Parathyroid adenoma (tissue), 2 donors: ENCODE measurements at regions not wholly inside any gene's neighbourhood (a gene's known extent, or its start where the extent isn't known, plus 50 kb on each side); places are given as distances from the start of the nearest gene placed in this dataset.

Experiments used
- H2AFZ ChIP-seq: fragments of 300-600 bp; sonication (generic); one replicate; pipeline ENCODE4 v1.7.0; 2017; ENCODE audit warnings: antibody characterized with exemption, mild to moderate bottlenecking
- H3K27ac ChIP-seq: fragments of 300-600 bp; sonication (generic); one replicate; pipeline ENCODE4 v1.7.0; 2017
- H3K27me3 ChIP-seq: fragments of 300-600 bp; sonication (generic); one replicate; pipeline ENCODE4 v1.7.0; 2017; ENCODE audit warnings: low read length; ENCODE audit not compliant: control insufficient read depth, insufficient read depth
- H3K36me3 ChIP-seq: fragments of 300-600 bp; sonication (generic); one replicate; pipeline ENCODE4 v1.7.0; 2017; ENCODE audit warnings: low read length; ENCODE audit not compliant: control insufficient read depth, insufficient read depth
- H3K4me1 ChIP-seq: fragments of 300-600 bp; sonication (generic); one replicate; pipeline ENCODE4 v1.7.0; 2017; ENCODE audit warnings: control low read depth
- H3K4me2 ChIP-seq: fragments of 300-600 bp; sonication (generic); one replicate; pipeline ENCODE4 v1.7.0; 2017; ENCODE audit warnings: low read length
- H3K4me3 ChIP-seq: fragments of 300-600 bp; sonication (generic); one replicate; pipeline ENCODE4 v1.7.0; 2017; ENCODE audit warnings: low read depth, low read length
- H3K79me2 ChIP-seq: fragments of 300-600 bp; sonication (generic); one replicate; pipeline ENCODE4 v1.7.0; 2017; ENCODE audit warnings: control low read depth
- H3K9ac ChIP-seq: fragments of 300-600 bp; sonication (generic); one replicate; pipeline ENCODE4 v1.7.0; 2017; ENCODE audit warnings: mild to moderate bottlenecking
- H3K9me3 ChIP-seq: fragments of 300-600 bp; sonication (generic); one replicate; pipeline ENCODE4 v1.7.0; 2017; ENCODE audit warnings: low read length; ENCODE audit not compliant: control insufficient read depth
- TF ChIP-seq, protein P1 (sequence below): fragments of 300-600 bp; sonication (generic); IDR thresholded peaks from one replicate; pipeline ENCODE4 v1.7.0; 2017; ENCODE audit warnings: antibody characterized with exemption, mild to moderate bottlenecking
- donor health status: primary hyperparathyroidism.

DNA sequence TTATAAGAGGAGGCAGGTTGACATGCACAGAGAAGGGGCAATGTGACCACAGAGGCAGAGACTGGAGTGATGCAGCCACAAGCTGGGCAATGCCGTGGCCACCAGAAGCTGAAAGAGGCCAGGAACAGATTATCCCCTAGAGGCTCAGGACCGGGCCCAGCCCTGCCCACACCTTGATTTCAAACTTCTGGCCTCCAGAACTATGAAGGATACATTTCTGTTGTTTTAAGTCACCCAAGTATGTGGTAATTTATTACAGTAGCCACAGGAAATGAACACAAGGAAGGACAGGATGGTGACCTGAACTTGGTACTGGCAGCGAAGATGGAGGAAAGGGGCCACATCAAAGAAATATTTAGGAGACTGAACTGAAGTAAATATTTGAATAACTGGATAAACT, 66.8 kb upstream of the RIOK3 start:
- Histone ChIP-seq H3K79me2 (no peaks in the 10 kb centered on the region), H3K27me3 (no peaks in the 10 kb centered on the region), H3K36me3 (no peaks in the 10 kb centered on the region), H3K4me1 (no peaks in the 10 kb centered on the region), H2AFZ (no peak overlapping the region), H3K4me3 (no peak overlapping the region), H3K4me2 (no peak overlapping the region), H3K9ac (no peak overlapping the region), H3K27ac (no peak overlapping the region), H3K9me3 (no peaks in the 10 kb centered on the region)
- TF ChIP-seq, protein P1, sequence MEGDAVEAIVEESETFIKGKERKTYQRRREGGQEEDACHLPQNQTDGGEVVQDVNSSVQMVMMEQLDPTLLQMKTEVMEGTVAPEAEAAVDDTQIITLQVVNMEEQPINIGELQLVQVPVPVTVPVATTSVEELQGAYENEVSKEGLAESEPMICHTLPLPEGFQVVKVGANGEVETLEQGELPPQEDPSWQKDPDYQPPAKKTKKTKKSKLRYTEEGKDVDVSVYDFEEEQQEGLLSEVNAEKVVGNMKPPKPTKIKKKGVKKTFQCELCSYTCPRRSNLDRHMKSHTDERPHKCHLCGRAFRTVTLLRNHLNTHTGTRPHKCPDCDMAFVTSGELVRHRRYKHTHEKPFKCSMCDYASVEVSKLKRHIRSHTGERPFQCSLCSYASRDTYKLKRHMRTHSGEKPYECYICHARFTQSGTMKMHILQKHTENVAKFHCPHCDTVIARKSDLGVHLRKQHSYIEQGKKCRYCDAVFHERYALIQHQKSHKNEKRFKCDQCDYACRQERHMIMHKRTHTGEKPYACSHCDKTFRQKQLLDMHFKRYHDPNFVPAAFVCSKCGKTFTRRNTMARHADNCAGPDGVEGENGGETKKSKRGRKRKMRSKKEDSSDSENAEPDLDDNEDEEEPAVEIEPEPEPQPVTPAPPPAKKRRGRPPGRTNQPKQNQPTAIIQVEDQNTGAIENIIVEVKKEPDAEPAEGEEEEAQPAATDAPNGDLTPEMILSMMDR = no peak

DNA sequence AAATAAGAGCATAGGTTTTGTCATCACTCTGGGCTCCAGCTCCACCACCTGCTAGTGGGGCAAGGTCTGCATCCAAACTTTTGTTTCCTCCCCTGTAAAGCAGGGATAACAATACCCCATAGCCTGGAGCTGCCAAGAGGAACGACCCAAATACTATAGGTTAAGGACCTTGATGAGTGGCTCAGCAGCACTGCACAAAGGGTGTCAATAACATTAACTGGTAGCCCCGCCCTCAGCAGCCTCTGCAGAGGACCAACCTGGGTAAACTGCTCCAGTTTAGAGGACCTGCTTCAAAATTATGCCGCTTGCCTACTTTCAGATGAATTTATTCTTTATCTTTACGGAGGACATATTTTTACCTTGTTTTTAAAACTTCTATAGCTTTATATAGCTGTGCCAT, 65.8 kb upstream of the RIOK3 start:
- Histone ChIP-seq H3K79me2 (no peaks in the 10 kb centered on the region), H3K4me3 (no peak overlapping the region), H3K27ac (no peak overlapping the region), H3K9ac (no peak overlapping the region), H3K9me3 (no peaks in the 10 kb centered on the region), H3K36me3 (no peaks in the 10 kb centered on the region), H3K4me1 (no peaks in the 10 kb centered on the region), H3K27me3 (no peaks in the 10 kb centered on the region), H2AFZ (no peak overlapping the region), H3K4me2 (no peak overlapping the region)
- TF ChIP-seq, protein P1 = no peak

DNA sequence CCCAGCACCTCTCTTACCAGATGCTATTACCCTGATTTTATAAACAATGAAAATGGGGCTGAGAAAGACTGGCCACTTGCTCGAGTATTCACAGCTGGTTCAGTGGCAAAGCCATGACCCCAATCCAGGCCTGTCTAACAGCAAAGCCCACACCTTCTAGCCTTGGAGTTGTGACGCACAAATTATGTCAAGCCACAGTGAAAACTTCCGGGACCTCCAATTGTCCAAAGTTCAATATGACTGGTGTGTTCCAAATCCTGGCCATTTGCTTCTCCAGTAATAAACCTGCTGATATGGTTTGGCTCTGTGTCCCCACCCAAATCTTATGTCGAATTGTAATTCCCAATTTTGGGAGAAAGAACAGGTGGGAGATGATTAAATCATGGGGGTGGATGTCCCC, 64.7 kb upstream of the RIOK3 start:
- H3K9me3 ChIP-seq = no peaks in the 10 kb centered on the region
- H2AFZ ChIP-seq = no peak overlapping the region

DNA sequence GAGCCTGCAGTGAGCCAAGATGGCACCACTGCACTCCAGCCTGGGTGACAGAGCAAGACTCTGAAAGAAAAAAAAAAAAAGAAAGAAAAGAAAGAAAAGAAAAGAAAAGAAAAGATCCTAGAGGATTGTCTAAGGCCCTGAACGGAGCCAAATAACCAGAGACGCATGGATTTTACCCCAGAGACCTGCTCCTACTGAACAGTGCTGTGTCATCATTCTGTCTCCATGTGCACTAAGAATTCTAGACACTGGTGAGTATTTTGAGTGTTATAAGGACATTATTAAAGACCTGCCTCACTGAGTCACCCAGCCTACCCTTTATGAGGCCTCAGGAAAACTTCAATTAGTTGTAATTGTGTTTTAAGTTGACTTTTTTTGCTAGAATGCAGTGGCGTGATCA, 61.9 kb upstream of the RIOK3 start:
- no peaks in the 10 kb centered on the region for H3K9me3 ChIP-seq
- H3K4me3 ChIP-seq = no peak overlapping the region
- H3K9ac ChIP-seq = no peak overlapping the region
- H3K4me1 ChIP-seq = no peaks in the 10 kb centered on the region
- H3K4me2 ChIP-seq = no peak overlapping the region
- no peak overlapping the region for H3K27ac ChIP-seq
- TF ChIP-seq, protein P1 = no peak
- no peaks in the 10 kb centered on the region for H3K36me3 ChIP-seq
- H3K79me2 ChIP-seq = no peaks in the 10 kb centered on the region
- no peaks in the 10 kb centered on the region for H3K27me3 ChIP-seq
- no peak overlapping the region for H2AFZ ChIP-seq

More for the DNA sequence above, 64.7 kb upstream of the RIOK3 start:
- no peaks in the 10 kb centered on the region for H3K27me3 ChIP-seq
- H3K36me3 ChIP-seq = no peaks in the 10 kb centered on the region
- TF ChIP-seq, protein P1 = no peak
- no peaks in the 10 kb centered on the region for H3K79me2 ChIP-seq
- no peak overlapping the region for H3K4me2 ChIP-seq
- H3K4me3 ChIP-seq = no peak overlapping the region
- no peaks in the 10 kb centered on the region for H3K4me1 ChIP-seq
- no peak overlapping the region for H3K9ac ChIP-seq
- H3K27ac ChIP-seq = no peak overlapping the region

DNA sequence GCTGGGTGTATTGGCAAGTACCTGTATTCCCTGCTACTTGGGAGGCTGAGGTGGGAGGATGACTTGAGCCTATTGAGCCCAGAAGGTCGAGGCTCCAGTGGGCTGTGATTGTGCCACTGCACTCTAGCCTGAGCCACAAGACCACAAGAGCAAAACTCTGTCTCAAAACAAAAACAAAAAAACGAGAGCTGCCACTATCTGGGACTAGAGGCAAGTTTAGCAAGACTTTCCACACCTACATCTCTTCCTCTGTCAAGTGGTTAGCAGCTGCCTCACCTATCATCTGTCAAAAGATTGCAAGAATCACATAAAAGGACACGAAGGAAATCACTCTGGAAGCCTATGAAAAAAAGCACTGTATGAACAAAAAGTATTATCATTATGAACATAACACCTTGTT, 55.2 kb upstream of the RIOK3 start:
- no peak overlapping the region for H3K27ac ChIP-seq
- no peak overlapping the region for H3K4me3 ChIP-seq
- no peak overlapping the region for H2AFZ ChIP-seq
- TF ChIP-seq, protein P1 = no peak
- peaks cover 11% of the 10 kb centered on the region for H3K4me1 ChIP-seq
- H3K9me3 ChIP-seq = no peaks in the 10 kb centered on the region
- no peak overlapping the region for H3K9ac ChIP-seq
- no peaks in the 10 kb centered on the region for H3K27me3 ChIP-seq
- no peak overlapping the region for H3K4me2 ChIP-seq
- no peaks in the 10 kb centered on the region for H3K36me3 ChIP-seq
- no peaks in the 10 kb centered on the region for H3K79me2 ChIP-seq
